Peyer's patch (tissue), 4 donors: ENCODE measurements at regions not wholly inside any gene's neighbourhood (a gene's known extent, or its start where the extent isn't known, plus 50 kb on each side); places are given as distances from the start of the nearest gene placed in this dataset.

ENCODE experiments used
- CTCF ChIP-seq, 6 experiments: fragments of 450-650 bp in 4 of 6; fragments of 200-600 bp in 2 of 6; sonication (generic) in 1 of 6; IDR thresholded peaks; one replicate each; pipeline ENCODE4 v1.5.1; 2017 to 2019; ENCODE audit warnings: antibody characterized with exemption in 6 of 6, mild to moderate bottlenecking in 3 of 6, moderate library complexity in 1 of 6
- POLR2A ChIP-seq, 2 donors: fragments of 450-650 bp; IDR thresholded peaks; one replicate each; pipeline ENCODE4 v1.5.1; 2017; ENCODE audit warnings: antibody characterized with exemption in 2 of 2, mild to moderate bottlenecking in 2 of 2, moderate library complexity in 2 of 2

- TF ChIP-seq CTCF (IDR thresholded peaks at IDR 0.05): no peak
- TF ChIP-seq POLR2A (IDR thresholded peaks at IDR 0.05): no peak
These were observed 294.8 kb downstream of the KCNRG start for GRCh38 chr13:50309882-50310594.
